Subcutaneous abdominal adipose tissue (tissue), 5 donors: ENCODE measurements at regions not wholly inside any gene's neighbourhood (a gene's known extent, or its start where the extent isn't known, plus 50 kb on each side); places are given as distances from the start of the nearest gene placed in this dataset.

ENCODE experiments used
- H3K27ac ChIP-seq: one replicate; pipeline ENCODE4 v1.7.0; 2013; ENCODE audit warnings: low read depth, mild to moderate bottlenecking, inconsistent platforms, low read length, moderate library complexity
- H3K27me3 ChIP-seq, 5 donors: one replicate each; pipeline ENCODE4 v1.7.0; 2013; ENCODE audit warnings: low read length in 5 of 5, inconsistent platforms in 1 of 5; ENCODE audit not compliant: control insufficient read depth in 5 of 5, insufficient read depth in 4 of 5
- H3K36me3 ChIP-seq, 5 donors: one replicate each; pipeline ENCODE4 v1.7.0; 2013; ENCODE audit warnings: low read length in 5 of 5; ENCODE audit not compliant: control insufficient read depth in 5 of 5, insufficient read depth in 5 of 5
- H3K4me1 ChIP-seq, 5 donors: one replicate each; pipeline ENCODE4 v1.7.0; 2013; ENCODE audit warnings: low read length in 5 of 5, mild to moderate bottlenecking in 3 of 5, moderate library complexity in 1 of 5; ENCODE audit not compliant: control insufficient read depth in 5 of 5, insufficient read depth in 5 of 5
- H3K4me3 ChIP-seq, 5 donors: one replicate each; pipeline ENCODE4 v1.7.0; 2013; ENCODE audit warnings: low read length in 5 of 5, low read depth in 1 of 5
- H3K9ac ChIP-seq, 5 donors: one replicate each; pipeline ENCODE4 v1.7.0; 2013; ENCODE audit warnings: low read length in 5 of 5, mild to moderate bottlenecking in 4 of 5, moderate library complexity in 3 of 5
- H3K9me3 ChIP-seq, 5 donors: one replicate each; pipeline ENCODE4 v1.7.0; 2013; ENCODE audit warnings: low read length in 5 of 5; ENCODE audit not compliant: control insufficient read depth in 5 of 5
- donor health status: healthy.
- donor health status: healthy.
- donor health status: healthy.
- donor health status: healthy.
- donor health status: healthy.

DNA sequence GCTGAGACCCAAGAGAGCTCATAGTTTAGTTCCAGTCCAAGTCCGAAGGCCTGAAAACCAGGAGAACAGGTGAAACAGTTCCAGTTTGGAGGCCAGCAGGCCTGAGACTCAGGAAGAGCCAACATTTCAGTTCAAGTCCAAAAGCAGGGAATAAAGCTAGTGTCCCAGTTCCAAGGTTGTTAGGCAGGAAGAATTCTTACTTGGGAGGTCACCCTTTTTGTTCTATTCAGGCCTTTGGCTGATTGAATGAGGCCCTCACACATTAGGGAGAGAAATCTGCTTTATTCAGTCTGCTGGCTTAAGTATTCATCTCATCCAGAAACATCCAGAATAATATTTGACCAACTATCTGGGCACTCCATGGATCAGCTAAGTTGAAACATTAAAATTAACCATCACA, 294.6 kb downstream of the PCNX1 start:
- H3K4me3 ChIP-seq = no peak overlapping the region
- H3K9ac ChIP-seq = no peak overlapping the region
- H3K27me3 ChIP-seq = peaks cover 0 to 4% (median 0%) of the 10 kb centered on the region in 5 donors
- no peaks in the 10 kb centered on the region for H3K36me3 ChIP-seq
- H3K27ac ChIP-seq = no peak overlapping the region
- no peaks in the 10 kb centered on the region for H3K9me3 ChIP-seq
- H3K4me1 ChIP-seq = peaks cover 2 to 8% (median 7%) of the 10 kb centered on the region in 5 donors

- Histone ChIP-seq H3K27me3 (peaks cover 0 to 4% (median 0%) of the 10 kb centered on the region in 5 donors), H3K4me1 (peaks cover 4 to 9% (median 7%) of the 10 kb centered on the region in 5 donors), H3K36me3 (no peaks in the 10 kb centered on the region)
These were observed 295.6 kb downstream of the PCNX1 start for GRCh38 chr14:71202881-71203280.

DNA sequence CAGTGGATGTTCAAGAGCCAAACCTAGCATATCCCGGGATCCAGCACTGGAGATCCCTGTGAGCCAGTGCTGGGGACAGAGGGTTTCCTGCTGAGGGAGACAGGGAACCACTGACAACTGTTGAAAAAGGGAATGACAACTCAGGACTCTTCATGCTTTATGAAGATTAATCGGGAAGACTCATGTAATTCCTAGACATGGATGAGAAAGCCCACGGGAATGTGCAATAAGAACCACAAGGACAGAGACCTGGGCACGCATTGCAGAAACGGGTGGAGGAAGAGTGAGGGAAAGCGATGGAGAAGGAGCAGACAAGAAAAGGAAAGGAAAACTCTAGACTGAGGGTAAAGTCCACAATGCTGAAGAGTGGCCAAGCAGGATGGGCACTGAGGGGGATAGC, 296.0 kb downstream of the PCNX1 start:
- Histone ChIP-seq H3K4me3 (no peak overlapping the region), H3K9me3 (no peaks in the 10 kb centered on the region), H3K36me3 (no peaks in the 10 kb centered on the region), H3K4me1 (peaks cover 4 to 9% (median 7%) of the 10 kb centered on the region in 5 donors), H3K27ac (no peak overlapping the region), H3K9ac (no peak overlapping the region), H3K27me3 (peaks cover 0 to 4% (median 0%) of the 10 kb centered on the region in 5 donors)

More at GRCh38 chr14:71202881-71203280, 295.6 kb downstream of the PCNX1 start:
- no peaks in the 10 kb centered on the region for H3K9me3 ChIP-seq
- no peak overlapping the region for H3K4me3 ChIP-seq
- H3K27ac ChIP-seq = no peak overlapping the region
- no peak overlapping the region for H3K9ac ChIP-seq

DNA sequence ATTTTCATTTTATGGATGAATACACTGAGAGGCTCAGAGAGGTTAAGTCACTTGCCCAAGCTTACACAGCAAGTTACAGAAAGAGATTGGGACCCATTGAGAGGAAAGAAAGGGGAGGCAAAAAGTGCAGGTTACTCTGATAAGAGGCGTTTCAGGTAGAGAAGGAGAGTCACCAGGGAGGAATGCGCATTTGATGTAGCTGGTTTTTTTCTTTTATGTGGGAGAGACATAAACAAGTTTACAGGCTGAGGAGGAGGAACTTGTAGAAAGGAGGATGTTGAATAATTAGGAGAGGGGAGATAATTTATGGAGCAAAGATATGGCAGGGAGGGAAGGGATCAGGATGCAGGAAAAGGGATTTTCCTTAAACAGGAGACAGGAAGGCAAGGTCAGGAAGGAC, 297.0 kb downstream of the PCNX1 start:
- H3K4me1 ChIP-seq = peaks cover 4 to 9% (median 7%) of the 10 kb centered on the region in 5 donors
- H3K9ac ChIP-seq = no peak overlapping the region
- no peak overlapping the region for H3K27ac ChIP-seq
- no peak overlapping the region for H3K4me3 ChIP-seq
- H3K27me3 ChIP-seq = peaks cover 0 to 4% (median 0%) of the 10 kb centered on the region in 5 donors
- H3K36me3 ChIP-seq = no peaks in the 10 kb centered on the region
- no peaks in the 10 kb centered on the region for H3K9me3 ChIP-seq

- Histone ChIP-seq H3K27ac (no peak overlapping the region), H3K4me1 (peaks cover 4 to 9% (median 7%) of the 10 kb centered on the region in 5 donors), H3K27me3 (peaks cover 0 to 4% (median 0%) of the 10 kb centered on the region in 5 donors), H3K9me3 (no peaks in the 10 kb centered on the region), H3K4me3 (no peak overlapping the region), H3K9ac (no peak overlapping the region), H3K36me3 (no peaks in the 10 kb centered on the region)
These were observed 297.5 kb downstream of the PCNX1 start for GRCh38 chr14:71204768-71205167.

DNA sequence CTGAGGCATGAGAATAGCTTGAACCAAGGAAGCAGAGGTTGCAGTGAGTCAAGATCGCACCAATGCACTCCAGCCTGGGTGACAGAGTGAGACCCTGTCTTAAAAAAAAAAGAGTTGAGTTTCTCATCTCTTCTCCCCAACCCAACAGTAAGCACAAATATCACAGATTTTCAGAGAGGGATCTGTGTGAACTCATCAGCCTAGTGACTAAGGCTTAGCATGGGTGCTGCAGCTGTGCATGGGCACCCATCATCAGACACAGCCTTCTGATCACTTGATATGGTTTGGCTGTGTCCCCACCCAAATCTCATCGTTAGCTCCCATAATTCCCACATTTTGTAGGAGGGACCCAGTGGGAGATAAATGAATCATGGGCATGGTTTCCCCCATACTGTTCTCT, 298.9 kb downstream of the PCNX1 start:
- Histone ChIP-seq H3K27ac (no peak overlapping the region), H3K4me1 (peaks cover 4 to 9% (median 7%) of the 10 kb centered on the region in 5 donors), H3K27me3 (peaks cover 0 to 3% (median 0%) of the 10 kb centered on the region in 5 donors), H3K9me3 (no peaks in the 10 kb centered on the region), H3K36me3 (no peaks in the 10 kb centered on the region), H3K4me3 (no peak overlapping the region), H3K9ac (no peak overlapping the region)

GRCh38 chr14:71206766-71207371, 299.6 kb downstream of the PCNX1 start:
- peaks cover 4 to 9% (median 7%) of the 10 kb centered on the region in 5 donors for H3K4me1 ChIP-seq
- no peak overlapping the region for H3K9ac ChIP-seq
- H3K9me3 ChIP-seq = no peaks in the 10 kb centered on the region
- H3K36me3 ChIP-seq = no peaks in the 10 kb centered on the region
- H3K27ac ChIP-seq = no peak overlapping the region
- H3K4me3 ChIP-seq = no peak overlapping the region
- peaks cover 0 to 3% (median 0%) of the 10 kb centered on the region in 5 donors for H3K27me3 ChIP-seq

DNA sequence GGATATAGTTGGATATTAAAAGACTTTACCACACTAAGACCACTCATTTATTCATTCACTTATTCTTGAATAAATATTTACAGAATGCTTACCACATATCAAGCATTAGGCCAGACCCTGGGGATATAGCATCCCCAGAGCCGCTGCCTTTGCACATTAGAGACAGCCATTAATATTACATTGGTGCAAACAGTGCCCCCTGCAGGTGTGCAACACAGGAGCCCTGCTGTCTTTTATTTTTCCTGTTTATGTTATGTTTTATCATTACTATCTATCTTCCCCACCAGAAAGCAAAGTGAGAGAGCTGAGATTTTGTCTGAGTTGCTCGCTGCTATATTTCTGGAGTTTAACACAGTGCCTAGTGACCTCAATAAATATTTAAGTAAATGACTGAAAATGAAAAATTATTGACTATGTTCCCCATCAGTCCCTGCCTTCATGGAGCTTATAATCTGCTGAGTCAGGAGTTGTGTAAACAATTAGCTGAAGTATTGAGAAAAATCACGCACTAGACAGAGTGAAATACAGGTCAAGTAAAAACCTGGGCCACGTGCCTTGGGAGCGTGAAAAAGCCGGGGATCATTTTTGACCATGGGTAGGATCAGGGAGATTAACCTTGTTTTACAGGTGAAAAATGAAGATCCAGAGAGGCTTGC, 301.6 kb downstream of the PCNX1 start:
- Histone ChIP-seq H3K9ac (no peak overlapping the region), H3K27ac (no peak overlapping the region), H3K4me1 (peaks cover 0 to 4% (median 3%) of the 10 kb centered on the region in 5 donors), H3K9me3 (no peaks in the 10 kb centered on the region), H3K27me3 (peaks cover 0 to 3% (median 0%) of the 10 kb centered on the region in 5 donors), H3K4me3 (no peak overlapping the region), H3K36me3 (no peaks in the 10 kb centered on the region)

- Histone ChIP-seq H3K4me3 (no peak overlapping the region), H3K27ac (no peak overlapping the region), H3K27me3 (peaks cover 0 to 3% (median 0%) of the 10 kb centered on the region in 5 donors), H3K9ac (no peak overlapping the region), H3K9me3 (no peaks in the 10 kb centered on the region), H3K36me3 (no peaks in the 10 kb centered on the region), H3K4me1 (peaks cover 0 to 4% (median 3%) of the 10 kb centered on the region in 5 donors)
These were observed 302.6 kb downstream of the PCNX1 start for GRCh38 chr14:71209888-71210287.

GRCh38 chr14:71212093-71212492, 304.8 kb downstream of the PCNX1 start:
- H3K27me3 ChIP-seq = peaks cover 0 to 3% (median 0%) of the 10 kb centered on the region in 5 donors
- H3K4me3 ChIP-seq = no peak overlapping the region
- H3K36me3 ChIP-seq = no peaks in the 10 kb centered on the region
- peaks cover 0 to under 1% (median 0%) of the 10 kb centered on the region in 5 donors for H3K4me1 ChIP-seq
- peaks cover 0 to 3% (median 0%) of the 10 kb centered on the region in 5 donors for H3K9me3 ChIP-seq
- no peak overlapping the region for H3K27ac ChIP-seq
- no peak overlapping the region for H3K9ac ChIP-seq
